GM18873 (cell line): ENCODE measurements at regions not wholly inside any gene's neighbourhood (a gene's known extent, or its start where the extent isn't known, plus 50 kb on each side); places are given as distances from the start of the nearest gene placed in this dataset.
"Not testable (repeated sequence)": the region's sequence is repeated elsewhere in the genome, so short reads cannot be mapped to it uniquely, and the experiment has no call there.

ENCODE experiments used
- ATAC-seq: cut with Tn5 transposase; IDR thresholded peaks from one replicate; pipeline ENCODE4 v1.9.1; 2021; ENCODE audit warnings: mild to moderate bottlenecking, moderate library complexity, moderate number of reproducible peaks; ENCODE audit not compliant: unreplicated experiment, low FRiP score

DNA sequence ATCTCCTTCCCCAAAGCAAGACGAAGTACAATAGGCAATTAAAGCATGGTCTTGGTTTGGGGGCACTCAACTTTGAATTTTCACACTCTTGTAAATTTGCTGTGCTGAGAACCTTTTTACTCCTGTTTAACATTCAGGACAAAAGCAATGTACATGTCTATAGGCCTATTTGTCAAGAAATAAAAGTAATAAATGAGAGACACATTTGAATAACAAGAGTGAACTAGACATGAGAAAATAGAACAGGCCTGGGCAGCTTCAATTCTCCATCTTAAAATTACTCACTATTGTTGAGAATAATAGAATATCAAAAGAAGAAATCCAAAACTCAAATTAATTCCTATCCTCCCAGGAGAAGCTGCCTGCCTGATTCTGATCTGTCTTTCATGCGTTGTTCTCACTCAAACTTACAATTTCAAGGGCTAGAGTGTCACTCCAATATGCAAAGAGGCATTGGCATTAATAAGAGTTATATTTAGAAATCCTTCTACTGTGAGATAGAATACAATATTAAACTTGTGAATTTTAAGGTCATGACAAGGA lies 192.9 kb upstream of the CCNG1 start:
- no peak for ATAC-seq

- no peak for ATAC-seq
These were observed 191.8 kb upstream of the CCNG1 start for GRCh38 chr5:163245584-163245983.

DNA sequence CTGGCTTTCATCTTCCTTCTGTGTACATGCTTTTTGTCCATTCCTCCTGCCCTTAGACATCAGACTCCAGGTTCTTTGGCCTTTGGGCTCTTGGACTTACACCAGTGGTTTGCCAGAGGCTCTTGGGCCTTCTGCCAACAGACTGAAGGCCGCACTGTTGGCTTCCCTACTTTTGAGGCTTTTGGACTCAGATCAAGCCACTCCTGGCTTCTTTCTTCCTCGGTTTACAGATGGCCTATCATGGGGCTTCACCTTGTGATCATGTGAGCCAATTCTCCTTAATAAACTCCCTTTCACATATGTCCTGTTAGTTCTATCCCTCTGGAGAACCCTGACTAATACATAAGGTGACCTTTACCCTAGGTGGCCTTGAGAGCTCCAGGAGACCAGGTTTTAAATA lies 189.1 kb upstream of the CCNG1 start:
- ATAC-seq = no peak

DNA sequence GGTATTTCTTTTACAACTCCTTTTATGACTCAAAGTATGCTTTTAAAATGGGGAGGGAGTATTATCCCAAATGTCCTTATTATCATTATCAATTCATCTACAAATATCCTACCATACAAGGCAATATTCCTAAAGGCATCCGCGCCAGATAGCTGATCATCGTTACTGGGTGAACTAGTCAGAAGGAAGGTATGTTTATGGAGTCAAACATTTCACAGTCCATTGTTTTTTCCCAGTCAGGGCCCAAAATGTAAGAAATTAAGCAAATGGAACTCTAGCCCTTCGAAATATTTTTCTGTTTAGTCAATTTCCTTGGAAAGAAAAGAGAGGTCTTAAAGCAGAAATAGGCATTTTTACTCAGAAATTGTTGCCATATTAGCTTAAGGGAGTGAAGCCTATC lies 188.5 kb upstream of the CCNG1 start:
- ATAC-seq = no peak

GRCh38 chr5:163252950-163253349 lies 184.4 kb upstream of the CCNG1 start:
- no peak for ATAC-seq

GRCh38 chr5:163259495-163259894 lies 177.9 kb upstream of the CCNG1 start:
- ATAC-seq = no peak

DNA sequence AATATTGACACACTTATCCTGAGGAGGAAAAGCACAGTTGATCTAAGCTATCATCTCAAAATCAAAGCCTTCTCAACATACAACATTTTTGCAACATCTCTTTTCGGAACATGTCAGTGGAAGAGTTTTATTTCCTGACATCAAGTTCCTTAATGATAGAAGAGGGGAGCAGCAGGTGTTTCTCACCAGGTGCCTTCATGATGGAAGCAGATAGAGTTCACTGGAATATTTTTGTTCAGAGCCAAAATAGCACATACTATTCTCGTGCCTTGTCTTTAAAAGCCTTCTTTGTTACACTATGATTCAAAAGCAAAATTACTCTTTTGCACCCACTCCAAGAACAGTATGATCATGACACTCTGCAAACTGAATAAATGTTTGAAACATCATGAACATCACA lies 176.9 kb upstream of the CCNG1 start:
- no peak for ATAC-seq

- no peak for ATAC-seq
These were observed 176.4 kb upstream of the CCNG1 start for GRCh38 chr5:163260961-163261360.

DNA sequence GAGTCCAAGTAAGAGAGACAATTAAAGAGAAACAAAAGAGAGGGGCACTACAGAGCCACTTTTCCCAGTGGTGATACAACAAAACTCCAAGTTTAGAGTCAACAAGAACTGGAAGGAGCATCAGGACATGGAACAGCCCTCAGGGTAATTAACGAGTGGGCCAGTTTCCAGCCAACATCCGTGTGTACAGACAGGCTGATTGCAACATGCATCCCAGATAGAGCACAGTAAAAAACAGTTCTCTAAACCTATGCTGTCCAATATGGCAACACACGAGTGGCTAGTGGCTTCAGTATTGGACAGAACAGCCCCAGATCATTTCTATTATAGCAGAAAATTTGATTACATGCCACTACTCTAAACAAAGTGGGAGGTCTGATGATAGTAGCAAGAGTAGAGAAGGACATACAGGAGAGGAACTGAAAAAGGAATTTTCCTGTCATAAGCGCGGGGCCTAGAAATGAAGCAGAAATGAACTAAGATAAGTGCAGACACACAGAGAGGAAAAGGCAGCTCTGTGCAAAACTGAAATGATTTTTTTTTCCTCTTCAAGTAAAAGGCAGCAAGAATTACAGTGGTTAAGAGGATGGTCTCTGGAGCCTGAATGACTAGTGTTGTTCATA lies 175.6 kb upstream of the CCNG1 start:
- ATAC-seq = no peak

DNA sequence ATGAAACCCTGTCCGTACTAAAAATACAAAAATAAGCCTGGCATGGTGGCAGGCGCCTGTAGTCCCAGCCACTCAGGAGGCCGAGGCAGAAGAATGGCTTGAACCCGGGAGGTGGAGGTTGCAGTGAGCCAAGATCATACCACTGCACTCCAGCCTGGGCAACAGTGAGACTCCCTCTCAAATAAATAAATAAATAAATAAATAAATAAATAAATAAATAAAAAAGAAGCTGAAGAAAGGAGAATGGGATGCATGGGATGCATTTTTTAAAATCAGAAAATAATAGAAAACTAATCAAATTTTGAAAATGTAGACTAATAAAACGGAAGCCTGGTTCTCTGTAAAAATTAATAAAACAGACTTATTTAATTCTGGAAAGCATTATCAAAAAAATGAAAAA lies 171.1 kb upstream of the CCNG1 start:
- ATAC-seq = not testable (repeated sequence)

- ATAC-seq = no peak
These were observed 167.8 kb upstream of the CCNG1 start for GRCh38 chr5:163269624-163270023.

DNA sequence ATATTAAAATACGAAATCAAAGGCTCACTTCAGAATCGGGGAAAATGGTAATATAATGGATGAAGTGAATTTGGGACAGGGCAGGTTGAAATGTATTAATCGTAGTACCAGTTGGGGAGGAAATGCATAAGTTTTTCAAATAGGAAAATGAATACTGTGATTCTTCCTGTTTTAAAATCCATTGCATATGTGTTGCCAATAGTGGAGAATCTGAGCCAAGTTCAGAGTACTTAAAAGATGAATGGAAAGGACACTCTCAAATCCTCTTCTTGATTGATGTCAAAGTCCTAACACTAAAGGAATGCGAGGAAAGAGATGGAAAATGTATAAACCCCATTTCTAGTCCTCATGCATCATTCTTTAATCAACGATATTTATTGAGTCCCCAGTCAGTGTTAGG lies 160.9 kb upstream of the CCNG1 start:
- ATAC-seq = no peak

DNA sequence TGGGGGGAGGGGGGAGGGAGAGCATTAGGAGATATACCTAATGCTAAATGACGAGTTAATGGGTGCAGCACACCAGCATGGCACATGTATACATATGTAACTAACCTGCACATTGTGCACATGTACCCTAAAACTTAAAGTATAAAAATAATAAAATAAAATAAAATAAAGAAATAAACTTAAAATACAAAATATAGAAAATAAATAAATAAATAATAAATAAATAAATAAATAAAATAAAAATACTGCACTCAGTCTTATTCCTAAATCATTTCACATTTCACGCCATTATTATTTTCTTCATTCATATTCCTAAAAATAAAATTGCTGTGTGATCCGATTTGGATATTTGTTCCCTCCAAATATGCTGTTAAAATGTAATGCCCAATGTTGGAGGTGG lies 156.5 kb upstream of the CCNG1 start:
- ATAC-seq = not testable (repeated sequence)

- no peak for ATAC-seq
These were observed 155.9 kb upstream of the CCNG1 start for GRCh38 chr5:163281512-163281911.

DNA sequence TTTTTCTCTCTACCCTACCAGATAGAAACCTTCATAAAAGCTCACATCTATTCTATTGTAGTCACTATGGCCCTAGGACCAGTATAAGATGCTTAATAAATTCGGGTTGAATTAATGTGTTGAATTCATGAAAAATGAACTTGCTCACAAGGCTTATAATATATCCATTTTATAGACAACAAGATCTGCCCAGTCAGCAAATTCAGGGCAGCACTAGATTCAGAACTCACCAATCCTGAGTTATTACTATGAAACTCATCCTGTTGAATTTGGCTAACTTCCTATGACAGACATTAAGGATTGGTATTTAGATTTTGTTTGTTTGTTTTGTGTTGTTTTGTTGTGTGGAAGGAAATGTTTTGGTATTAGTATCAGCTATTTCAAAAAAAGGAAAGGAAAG lies 143.6 kb upstream of the CCNG1 start:
- no peak for ATAC-seq

GRCh38 chr5:163303718-163304117 lies 133.7 kb upstream of the CCNG1 start:
- ATAC-seq = no peak

GRCh38 chr5:163305655-163306054 lies 131.7 kb upstream of the CCNG1 start:
- no peak for ATAC-seq

DNA sequence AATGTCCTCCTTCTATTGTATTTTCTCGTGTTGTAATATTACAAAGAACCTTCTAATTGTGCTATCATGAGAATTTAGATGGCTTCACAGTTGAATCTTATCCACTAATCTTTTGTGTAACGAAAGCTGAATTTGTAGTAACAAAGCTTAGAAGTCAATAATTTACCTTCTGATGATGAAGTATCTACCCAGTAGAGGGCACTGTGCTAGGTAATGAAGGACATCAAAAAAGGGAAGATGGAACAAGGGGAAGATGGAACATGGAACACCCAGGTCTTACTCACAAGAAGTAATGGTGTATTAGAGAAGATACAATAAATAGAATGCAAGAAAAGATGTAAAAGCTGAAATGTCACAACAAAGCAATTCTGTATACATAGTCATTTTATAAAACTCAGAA lies 131.0 kb upstream of the CCNG1 start:
- no peak for ATAC-seq

GRCh38 chr5:163309914-163310313 lies 127.5 kb upstream of the CCNG1 start:
- no peak for ATAC-seq

DNA sequence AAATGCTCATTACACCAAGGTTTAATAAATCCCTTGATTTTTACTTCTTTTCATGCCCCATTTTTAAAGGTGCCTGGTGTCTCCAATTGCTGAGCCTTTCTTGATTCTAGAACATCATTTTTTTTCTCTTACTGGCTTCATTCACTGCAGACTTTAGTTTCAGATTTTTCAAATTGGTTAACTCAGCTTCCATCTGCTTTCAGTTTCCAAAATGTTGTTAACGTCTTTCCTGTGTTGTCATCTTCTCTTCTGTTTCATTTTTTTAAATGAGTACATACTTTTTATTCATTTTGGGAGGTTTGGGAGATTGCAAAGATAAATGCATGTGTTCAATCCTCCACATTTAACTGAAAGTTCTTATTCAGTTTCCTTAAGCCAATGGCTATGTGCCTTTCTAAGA lies 126.4 kb upstream of the CCNG1 start:
- no peak for ATAC-seq

- ATAC-seq = no peak
These were observed 124.8 kb upstream of the CCNG1 start for GRCh38 chr5:163312598-163312997.

GRCh38 chr5:163313049-163313448 lies 124.3 kb upstream of the CCNG1 start:
- ATAC-seq = not testable (repeated sequence)

GRCh38 chr5:163316374-163316773 lies 121.0 kb upstream of the CCNG1 start:
- not testable (repeated sequence) for ATAC-seq
